NCI-H1694 treated with DMSO at 0.1 percent for 48 hours (cell line): ENCODE measurements at regions not wholly inside any gene's neighbourhood (a gene's known extent, or its start where the extent isn't known, plus 50 kb on each side); places are given as distances from the start of the nearest gene placed in this dataset.

ENCODE experiments used
- DNase-seq: peaks from one replicate; lab custom pipeline; 2025; lab: John Stamatoyannopoulos, UW

- DNase-seq = no peak
Observed at GRCh38 chr4:123323998-123324397, 72.6 kb upstream of the SPRY1 start.

DNA sequence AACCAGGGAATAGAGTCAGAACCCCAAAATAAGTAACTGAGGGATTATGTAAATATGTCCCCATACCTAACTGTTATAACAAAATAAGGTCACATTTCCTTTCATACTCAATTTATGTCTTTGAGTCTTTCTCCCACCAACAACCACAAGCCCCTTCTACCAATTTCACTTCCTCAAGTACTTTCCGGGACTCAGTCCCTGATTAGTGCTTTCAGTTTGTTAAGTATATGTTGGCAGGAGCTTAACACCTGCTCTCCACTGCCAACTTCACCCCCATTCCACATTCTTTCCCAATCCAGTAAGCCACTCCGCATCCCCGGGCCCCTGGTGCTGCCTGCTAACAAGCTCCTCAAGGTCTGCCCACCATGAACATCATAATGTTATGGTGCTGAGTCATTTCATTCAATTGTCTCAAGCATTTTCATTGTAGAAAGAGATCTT is 71.3 kb upstream of the SPRY1 start:
- no peak for DNase-seq

- no peak for DNase-seq
Observed at GRCh38 chr4:123327346-123327745, 69.2 kb upstream of the SPRY1 start.

DNA sequence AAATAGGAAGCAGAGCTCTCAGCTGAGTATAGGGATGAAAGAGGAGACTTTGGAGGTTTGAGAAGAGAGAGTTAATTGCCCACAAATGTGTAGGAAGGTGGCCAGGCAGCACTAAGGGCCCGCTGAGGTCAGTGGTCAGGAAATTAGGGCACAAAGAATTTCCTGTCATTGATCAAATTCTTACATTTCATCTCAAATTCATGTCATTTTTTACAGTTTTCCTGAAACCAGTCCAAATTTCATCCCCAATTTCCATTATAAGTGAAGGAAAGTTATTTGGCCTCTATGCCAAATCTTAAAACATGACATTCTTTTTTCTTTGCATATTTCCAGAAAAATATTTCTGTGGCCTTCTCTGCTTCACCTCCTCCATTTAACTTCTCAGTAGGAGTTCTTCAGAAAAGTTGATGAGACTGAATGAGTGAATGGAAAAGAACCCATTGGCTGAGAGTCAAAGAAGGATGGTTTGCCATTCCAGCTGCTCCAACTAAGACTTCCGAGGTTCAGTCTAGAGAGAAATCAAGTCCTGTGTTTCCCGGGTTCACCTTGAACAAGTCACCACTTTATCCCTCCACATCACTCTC is 68.7 kb upstream of the SPRY1 start:
- no peak for DNase-seq

GRCh38 chr4:123338715-123339114 is 57.9 kb upstream of the SPRY1 start:
- DNase-seq = no peak

DNA sequence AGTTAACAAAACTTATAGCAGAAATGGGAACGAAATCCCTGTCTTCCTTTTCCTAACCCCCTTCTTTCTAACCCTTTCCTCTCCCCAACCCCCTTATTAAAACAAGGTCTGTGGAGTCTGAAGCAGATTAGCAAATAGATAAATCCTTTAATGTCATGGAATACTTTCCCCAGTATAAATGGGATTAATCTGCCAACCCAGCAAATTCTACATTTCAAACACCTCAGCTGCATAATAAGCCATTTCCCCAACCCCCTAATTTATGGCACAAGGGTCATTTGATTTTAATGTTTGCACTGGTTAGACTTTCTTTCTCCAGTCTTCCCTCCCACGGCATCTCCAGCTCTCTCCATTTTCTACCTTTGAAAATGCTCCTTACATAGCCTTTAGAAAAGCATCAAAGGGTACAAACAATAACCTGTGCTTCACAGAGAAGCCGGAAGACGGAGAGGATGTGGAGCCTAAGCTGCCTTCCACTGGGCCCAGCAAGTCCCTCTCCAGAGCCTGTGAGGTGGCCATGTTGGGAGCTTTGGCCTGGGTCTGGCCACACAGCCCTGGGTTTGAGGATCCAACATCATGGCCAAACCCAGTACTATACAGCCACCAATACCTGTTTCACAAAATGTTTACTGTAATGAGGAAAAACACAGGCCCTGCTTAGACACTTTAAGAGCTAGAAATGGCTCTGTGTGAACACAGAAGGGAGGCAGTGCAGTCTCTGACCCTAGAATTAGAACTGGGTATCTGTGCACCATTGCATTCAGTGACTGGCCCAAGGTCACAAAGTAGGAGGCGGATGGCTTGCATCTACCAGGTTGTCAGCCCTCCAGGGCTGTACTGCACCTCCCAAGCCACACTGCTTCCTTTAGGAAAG is 56.9 kb upstream of the SPRY1 start:
- no peak for DNase-seq

GRCh38 chr4:123340381-123340701 is 56.3 kb upstream of the SPRY1 start:
- no peak for DNase-seq

DNA sequence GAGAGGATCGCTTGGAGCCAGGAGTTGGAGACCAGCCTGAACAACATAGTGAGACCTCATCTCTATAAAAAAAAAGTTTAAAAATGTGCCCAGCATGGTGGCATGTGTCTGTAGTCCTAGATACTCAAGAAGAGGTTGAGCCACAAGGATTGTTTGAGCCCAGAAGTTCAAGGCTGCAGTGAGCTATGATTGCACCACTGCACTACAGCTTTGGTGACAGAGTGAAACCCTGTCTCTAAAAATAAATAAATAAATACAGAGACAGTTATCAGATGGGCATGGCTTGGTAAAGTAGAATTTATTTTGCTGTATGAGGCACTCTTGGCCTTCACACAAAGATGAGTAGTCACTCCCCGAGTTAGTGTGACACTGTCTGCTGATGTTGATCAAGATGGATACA is 54.1 kb upstream of the SPRY1 start:
- DNase-seq = no peak

- no peak for DNase-seq
Observed at GRCh38 chr4:123343400-123344041, 53.1 kb upstream of the SPRY1 start.

- DNase-seq = no peak
Observed at GRCh38 chr4:123345137-123345934, 51.3 kb upstream of the SPRY1 start.

GRCh38 chr4:123345935-123346300 is 50.7 kb upstream of the SPRY1 start:
- no peak for DNase-seq

DNA sequence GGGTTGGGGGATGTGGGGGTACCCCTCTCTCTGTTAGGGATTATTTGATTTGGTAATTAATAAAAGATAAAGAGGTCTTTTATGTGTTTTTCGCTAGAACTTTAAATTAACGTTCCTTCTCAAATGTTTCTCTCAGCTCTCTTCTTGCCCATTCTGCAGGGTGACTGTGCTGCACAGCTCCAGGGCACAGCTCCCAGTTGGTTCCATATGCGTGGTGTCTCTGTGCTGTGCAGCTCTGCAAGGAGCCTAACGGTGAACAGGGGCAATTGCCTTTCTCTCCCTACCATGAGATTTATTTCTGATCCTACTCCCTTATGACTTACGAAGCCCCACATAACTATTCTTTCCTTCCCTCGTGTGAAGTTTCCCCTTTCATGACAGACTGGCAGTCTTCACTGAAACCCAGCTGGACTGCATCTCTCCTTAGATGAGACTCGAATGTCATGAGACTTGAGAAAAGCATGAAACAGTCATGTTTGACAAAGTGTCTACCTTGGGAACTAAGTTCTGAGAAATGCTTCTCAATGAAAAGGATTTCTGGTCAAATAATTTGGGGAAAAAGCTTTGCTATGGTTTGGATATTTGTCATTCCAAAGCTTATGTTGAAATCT is 50.2 kb upstream of the SPRY1 start:
- no peak for DNase-seq
